K562 (cell line): ENCODE measurements at regions not wholly inside any gene's neighbourhood (a gene's known extent, or its start where the extent isn't known, plus 50 kb on each side); places are given as distances from the start of the nearest gene placed in this dataset.

ENCODE experiments used
- ATAC-seq: fragments of 200-7000 bp; cut with Tn5 transposase; 3 replicates; pipeline ENCODE4 v1.9.1; 2020; ENCODE audit warnings: moderate library complexity
- BruUV-seq: library from RNA; stranded (reverse); fragments of 400-500 nt; replicated peaks from 2 replicates; lab custom pipeline; 2021; lab: Mats Ljungman, UMichigan
- CTCF ChIA-PET: fragments of 300-600 bp; formaldehyde crosslinking; extraction: SDS; loops from one replicate; lab custom pipeline; 2021; ENCODE audit warnings: low intra/inter-chr PET ratio; lab: Yijun Ruan, JAX
- POLR2A ChIA-PET: fragments of 300-600, 350-650 bp; sonication (Branson Sonifier 250); formaldehyde crosslinking; extraction: SDS; loops from one replicate; lab custom pipeline; 2021; ENCODE audit warnings: antibody characterized with exemption, inconsistent platforms; lab: Yijun Ruan, JAX
- DNase-seq, 4 experiments: peaks; one replicate each; pipeline versions ENCODE4 v3.0.0 to v3.0.0-alpha.2; 2011 to 2018; ENCODE audit warnings: low spot score in 3 of 4, mixed read lengths in 3 of 4; ENCODE audit errors: extremely low read depth in 1 of 4
- FAIRE-seq: peaks from 2 replicates; lab custom pipeline; 2011; peaks lifted over from hg19 to GRCh38; lab: Jason Lieb, UNC
- H2AFZ ChIP-seq: 2 replicates; pipeline ENCODE4 v1.6.0; 2011; ENCODE audit warnings: low read depth, low read length, control low read depth, inconsistent platforms
- H3K27ac ChIP-seq: fragments of 200-600 bp; 3 replicates; pipeline ENCODE4 v1.8.0; 2011; ENCODE audit warnings: low read depth, mild to moderate bottlenecking, control low read depth, inconsistent platforms, low read length, moderate library complexity, mixed read lengths; ENCODE audit errors: extremely low read depth
- H3K27me3 ChIP-seq, 2 experiments: fragments of 300-600 bp in 1 of 2; 2 replicates in 1 of 2; 3 replicates in 1 of 2; pipeline versions ENCODE4 v1.6.0 to v1.8.0; 2011; ENCODE audit warnings: inconsistent platforms in 2 of 2, low read length in 2 of 2, mild to moderate bottlenecking in 1 of 2, mixed read lengths in 1 of 2, moderate library complexity in 1 of 2; ENCODE audit not compliant: control insufficient read depth in 2 of 2, insufficient read depth in 2 of 2
- H3K36me3 ChIP-seq: fragments of 300-600 bp; 3 replicates; pipeline ENCODE4 v1.8.0; 2011; ENCODE audit warnings: mild to moderate bottlenecking, low read length, inconsistent platforms; ENCODE audit not compliant: control insufficient read depth, insufficient read depth
- H3K4me1 ChIP-seq, 2 experiments: fragments of 200-600 bp in 1 of 2; replicated peaks in 1 of 2; 2 replicates in 1 of 2; 3 replicates in 1 of 2; pipeline versions ENCODE4 v1.5.1 to v1.8.0; 2011; ENCODE audit warnings: inconsistent platforms in 2 of 2, low read length in 2 of 2, mild to moderate bottlenecking in 1 of 2, mixed read lengths in 1 of 2, moderate library complexity in 1 of 2; ENCODE audit not compliant: control insufficient read depth in 2 of 2, insufficient read depth in 2 of 2
- H3K4me2 ChIP-seq: 2 replicates; pipeline ENCODE4 v1.6.1; 2011; ENCODE audit warnings: low read length, control low read depth, inconsistent platforms, mixed read lengths; ENCODE audit not compliant: insufficient read depth
- H3K4me3 ChIP-seq: fragments of 200-600 bp; sonication (generic), shearing (Covaris generic); 2 replicates; pipeline ENCODE4 v1.5.1; 2016; ENCODE audit warnings: control low read depth, inconsistent platforms
- H3K79me2 ChIP-seq: fragments of 200-600 bp; 3 replicates; pipeline ENCODE4 v1.8.0; 2011; ENCODE audit warnings: low read length, inconsistent platforms; ENCODE audit not compliant: control insufficient read depth, insufficient read depth
- H3K9ac ChIP-seq, 2 experiments: 2 replicates each; pipeline versions ENCODE4 v1.6.0 to v1.6.1; 2011; ENCODE audit warnings: low read depth in 2 of 2, low read length in 2 of 2, control low read depth in 1 of 2, inconsistent platforms in 1 of 2, mild to moderate bottlenecking in 1 of 2, mixed read lengths in 1 of 2; ENCODE audit not compliant: insufficient read depth in 1 of 2
- H3K9me1 ChIP-seq: one replicate; pipeline ENCODE4 v1.6.0; 2011; ENCODE audit warnings: inconsistent platforms, mild to moderate bottlenecking, low read length, moderate library complexity; ENCODE audit not compliant: control insufficient read depth, insufficient read depth
- H3K9me3 ChIP-seq: replicated peaks from 2 replicates; pipeline ENCODE4 v1.5.1; 2011; ENCODE audit warnings: low read depth, low read length, inconsistent platforms; ENCODE audit not compliant: control insufficient read depth, insufficient read depth
- H4K20me1 ChIP-seq: replicated peaks from 2 replicates; pipeline ENCODE4 v1.6.1; 2011; ENCODE audit warnings: low read length, inconsistent platforms, mixed read lengths; ENCODE audit not compliant: control insufficient read depth, insufficient read depth
- FOXP1 ChIP-seq: sonication (generic); formaldehyde crosslinking; IDR thresholded peaks from 2 replicates; pipeline ENCODE4 v1.8.0; 2022; ENCODE audit warnings: mild to moderate bottlenecking, missing genetic modification reagents
- GTF2F1 ChIP-seq: IDR thresholded peaks from 2 replicates; pipeline ENCODE4 v1.6.1; 2011; ENCODE audit warnings: low read depth, low read length, improper control_type of control experiment
- ZFX ChIP-seq: sonication (generic); formaldehyde crosslinking; IDR thresholded peaks from 2 replicates; pipeline ENCODE4 v1.8.0; 2022; ENCODE audit warnings: mild to moderate bottlenecking, missing genetic modification reagents, moderate library complexity
- ZNF551 ChIP-seq: fragments of 250-450 bp; sonication (Bioruptor Pico); IDR thresholded peaks from 2 replicates; pipeline ENCODE4 v1.5.0; 2021; ENCODE audit warnings: mild to moderate bottlenecking, moderate library complexity
- ZSCAN32 ChIP-seq: fragments of 450-650 bp; formaldehyde crosslinking; IDR thresholded peaks from 2 replicates; pipeline ENCODE4 v1.4.0; 2020; ENCODE audit warnings: mild to moderate bottlenecking, moderate library complexity
- WGBS: fragments of 100-300 bp; shearing (Covaris generic); methylation state at CpG from one replicate; pipeline ENCODE4 v1.1.6; 2016; ENCODE audit warnings: low coverage, mixed read lengths; ENCODE audit not compliant: insufficient coverage; ENCODE audit errors: missing lambda C conversion rate; 5-methylcytosine and 5-hydroxymethylcytosine counted together
- in situ Hi-C: fragments of 300-500 bp; cut with MboI; formaldehyde crosslinking; loops from 4 replicates; pipeline ENCODE4 v1.15.0; 2018; ENCODE audit warnings: inconsistent platforms, mixed read lengths
- intact Hi-C: fragments of 100-400 bp; cut with micrococcal nuclease; formaldehyde crosslinking; loops from 2 replicates; pipeline ENCODE4 v1.14.2; 2022
- TF ChIP-seq, protein P1 (sequence below): fragments of 450-650 bp; formaldehyde crosslinking; IDR thresholded peaks from 2 replicates; pipeline ENCODE4 v1.4.0; 2022; ENCODE audit warnings: missing genetic modification characterization
- TF ChIP-seq, protein P2 (sequence below): fragments of 450-650 bp; IDR thresholded peaks from 2 replicates; pipeline ENCODE4 v1.6.1; 2014; ENCODE audit warnings: low read depth, mild to moderate bottlenecking, moderate library complexity, borderline replicate concordance
- TF ChIP-seq, protein P3 (sequence below): fragments of 450-650 bp; IDR thresholded peaks from one replicate; pipeline ENCODE4 v1.6.1; 2018; ENCODE audit warnings: mild to moderate bottlenecking, moderate library complexity; ENCODE audit not compliant: partially characterized antibody

DNA sequence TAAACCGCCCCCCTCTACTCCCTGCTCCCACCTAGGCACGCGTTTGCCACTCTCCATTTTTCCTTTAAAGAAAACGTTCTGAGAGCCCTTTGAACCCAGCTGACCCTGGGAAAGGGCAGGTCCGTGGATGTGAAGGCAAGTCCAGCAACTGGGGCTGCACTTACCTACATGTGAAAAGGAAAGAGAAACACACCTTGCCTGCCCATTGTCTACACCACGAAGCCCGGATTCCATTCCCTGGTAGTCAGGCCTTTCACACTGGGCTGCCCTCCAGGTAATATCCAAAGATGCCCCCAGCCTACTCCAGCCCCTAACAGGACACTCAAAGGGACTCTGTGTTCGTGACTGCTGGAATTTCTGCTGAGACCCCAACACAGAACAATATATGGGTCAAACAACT, 94.4 kb downstream of the CD83 start (continued):
- TF ChIP-seq, protein P1, sequence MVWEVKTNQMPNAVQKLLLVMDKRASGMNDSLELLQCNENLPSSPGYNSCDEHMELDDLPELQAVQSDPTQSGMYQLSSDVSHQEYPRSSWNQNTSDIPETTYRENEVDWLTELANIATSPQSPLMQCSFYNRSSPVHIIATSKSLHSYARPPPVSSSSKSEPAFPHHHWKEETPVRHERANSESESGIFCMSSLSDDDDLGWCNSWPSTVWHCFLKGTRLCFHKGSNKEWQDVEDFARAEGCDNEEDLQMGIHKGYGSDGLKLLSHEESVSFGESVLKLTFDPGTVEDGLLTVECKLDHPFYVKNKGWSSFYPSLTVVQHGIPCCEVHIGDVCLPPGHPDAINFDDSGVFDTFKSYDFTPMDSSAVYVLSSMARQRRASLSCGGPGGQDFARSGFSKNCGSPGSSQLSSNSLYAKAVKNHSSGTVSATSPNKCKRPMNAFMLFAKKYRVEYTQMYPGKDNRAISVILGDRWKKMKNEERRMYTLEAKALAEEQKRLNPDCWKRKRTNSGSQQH, result no peak

DNA sequence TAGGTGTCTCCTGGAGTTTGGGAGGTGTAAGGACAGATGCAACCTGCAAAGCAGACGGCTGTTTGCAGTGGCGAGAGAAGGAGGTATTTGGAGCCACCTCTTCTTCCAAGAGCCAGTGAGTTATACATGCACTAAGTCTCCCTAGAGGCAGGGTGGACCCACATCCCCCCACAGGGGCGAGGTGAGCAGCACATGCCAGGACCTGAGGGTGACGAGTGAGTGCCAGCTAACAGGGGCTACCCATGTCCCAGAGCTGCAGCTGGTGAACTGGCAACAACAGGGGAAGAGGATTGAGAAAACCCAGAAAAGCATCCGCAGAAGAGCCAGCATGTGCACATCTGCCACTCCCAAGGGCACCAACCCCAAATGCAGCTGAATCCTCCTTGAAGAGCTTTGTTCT, 95.1 kb downstream of the CD83 start:
- no peaks in the 10 kb centered on the region for H3K36me3 ChIP-seq
- H3K9ac ChIP-seq, result no peak overlapping the region
- in situ Hi-C loops, result no loop called here
- no peaks in the 10 kb centered on the region for H3K9me1 ChIP-seq
- no peak for FAIRE-seq
- no peaks in the 10 kb centered on the region for H3K9me3 ChIP-seq
- BruUV-seq, result no TSS peak
- H3K27me3 ChIP-seq, result peaks cover 4 to 21% of the 10 kb centered on the region in 2 experiments; a peak in 3 of 5 replicates
- no peaks in the 10 kb centered on the region for H3K79me2 ChIP-seq
- H3K4me1 ChIP-seq, result peaks cover 13 to 17% of the 10 kb centered on the region in 2 experiments
- 57% methylated on average over 5 of the region's 5 CpGs for WGBS
- H2AFZ ChIP-seq, result no peak overlapping the region
- ChIA-PET CTCF (no interaction called here), POLR2A (no interaction called here)
- no peak overlapping the region for H3K4me2 ChIP-seq
- H3K27ac ChIP-seq, result no peak overlapping the region
- DNase-seq, result no peak
- intact Hi-C loops, result loop anchor here (5.0 kb wide), 2 partner anchors 70 to 495 kb away; no protein-coding TSS in a partner anchor
- no peak for ATAC-seq
- H4K20me1 ChIP-seq, result no peaks in the 10 kb centered on the region
- H3K4me3 ChIP-seq, result no peak overlapping the region
- TF ChIP-seq, protein P2, sequence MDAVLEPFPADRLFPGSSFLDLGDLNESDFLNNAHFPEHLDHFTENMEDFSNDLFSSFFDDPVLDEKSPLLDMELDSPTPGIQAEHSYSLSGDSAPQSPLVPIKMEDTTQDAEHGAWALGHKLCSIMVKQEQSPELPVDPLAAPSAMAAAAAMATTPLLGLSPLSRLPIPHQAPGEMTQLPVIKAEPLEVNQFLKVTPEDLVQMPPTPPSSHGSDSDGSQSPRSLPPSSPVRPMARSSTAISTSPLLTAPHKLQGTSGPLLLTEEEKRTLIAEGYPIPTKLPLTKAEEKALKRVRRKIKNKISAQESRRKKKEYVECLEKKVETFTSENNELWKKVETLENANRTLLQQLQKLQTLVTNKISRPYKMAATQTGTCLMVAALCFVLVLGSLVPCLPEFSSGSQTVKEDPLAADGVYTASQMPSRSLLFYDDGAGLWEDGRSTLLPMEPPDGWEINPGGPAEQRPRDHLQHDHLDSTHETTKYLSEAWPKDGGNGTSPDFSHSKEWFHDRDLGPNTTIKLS, result no peak
- TF ChIP-seq FOXP1 (CRISPR knock-in tag) (no peak), ZSCAN32 (no peak), ZFX (no peak), ZNF551 (CRISPR knock-in tag) (no peak), GTF2F1 (no peak)
- TF ChIP-seq, protein P3, sequence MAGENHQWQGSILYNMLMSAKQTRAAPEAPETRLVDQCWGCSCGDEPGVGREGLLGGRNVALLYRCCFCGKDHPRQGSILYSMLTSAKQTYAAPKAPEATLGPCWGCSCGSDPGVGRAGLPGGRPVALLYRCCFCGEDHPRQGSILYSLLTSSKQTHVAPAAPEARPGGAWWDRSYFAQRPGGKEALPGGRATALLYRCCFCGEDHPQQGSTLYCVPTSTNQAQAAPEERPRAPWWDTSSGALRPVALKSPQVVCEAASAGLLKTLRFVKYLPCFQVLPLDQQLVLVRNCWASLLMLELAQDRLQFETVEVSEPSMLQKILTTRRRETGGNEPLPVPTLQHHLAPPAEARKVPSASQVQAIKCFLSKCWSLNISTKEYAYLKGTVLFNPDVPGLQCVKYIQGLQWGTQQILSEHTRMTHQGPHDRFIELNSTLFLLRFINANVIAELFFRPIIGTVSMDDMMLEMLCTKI, result no peak
